Progenitor cell of endocrine pancreas (in vitro differentiated cells): ENCODE measurements at regions not wholly inside any gene's neighbourhood (a gene's known extent, or its start where the extent isn't known, plus 50 kb on each side); places are given as distances from the start of the nearest gene placed in this dataset.

Source experiments
- DNase-seq: peaks from one replicate; pipeline ENCODE4 v3.0.0; 2021; ENCODE audit warnings: low spot score; ENCODE audit not compliant: unreplicated experiment
- H3K27ac Mint-ChIP-seq: 2 replicates; pipeline ENCODE4 v1.8.0; 2021; ENCODE audit warnings: mild to moderate bottlenecking, moderate library complexity, mixed read lengths
- H3K27me3 Mint-ChIP-seq: 2 replicates; pipeline ENCODE4 v1.8.0; 2021; ENCODE audit warnings: mixed read lengths
- H3K36me3 Mint-ChIP-seq: 2 replicates; pipeline ENCODE4 v1.8.0; 2022; ENCODE audit warnings: mixed read lengths; ENCODE audit not compliant: insufficient read depth
- H3K4me1 Mint-ChIP-seq: 2 replicates; pipeline ENCODE4 v1.8.0; 2021; ENCODE audit warnings: low read depth, mixed read lengths
- H3K4me3 Mint-ChIP-seq: 2 replicates; pipeline ENCODE4 v1.8.0; 2021; ENCODE audit warnings: low read depth, mild to moderate bottlenecking, moderate library complexity, mixed read lengths
- H3K9me3 Mint-ChIP-seq: 2 replicates; pipeline ENCODE4 v1.8.0; 2021; ENCODE audit warnings: low read depth, mixed read lengths
- CTCF ChIP-seq: fragments of 200-600 bp; sonication (generic); IDR thresholded peaks from one replicate; pipeline ENCODE4 v1.5.0; 2021; ENCODE audit warnings: antibody characterized with exemption, mild to moderate bottlenecking; ENCODE audit not compliant: unreplicated experiment

- Mint-ChIP-seq H3K27ac (no peak overlapping the region), H3K4me3 (no peak overlapping the region), H3K36me3 (no peaks in the 10 kb centered on the region), H3K9me3 (no peaks in the 10 kb centered on the region), H3K27me3 (no peaks in the 10 kb centered on the region), H3K4me1 (no peaks in the 10 kb centered on the region)
- DNase-seq, result no peak
- no peak for TF ChIP-seq CTCF
Observed at GRCh38 chr2:7196883-7197282, 279.7 kb downstream of the RNF144A start.

GRCh38 chr2:7201851-7202250 is 284.6 kb downstream of the RNF144A start:
- Mint-ChIP-seq H3K36me3 (no peaks in the 10 kb centered on the region), H3K9me3 (no peaks in the 10 kb centered on the region), H3K27ac (no peak overlapping the region), H3K27me3 (no peaks in the 10 kb centered on the region), H3K4me1 (peaks cover 2% of the 10 kb centered on the region), H3K4me3 (no peak overlapping the region)
- TF ChIP-seq CTCF, result no peak
- DNase-seq, result no peak

GRCh38 chr2:7203056-7203467 is 285.9 kb downstream of the RNF144A start:
- Mint-ChIP-seq H3K9me3 (no peaks in the 10 kb centered on the region), H3K36me3 (no peaks in the 10 kb centered on the region), H3K4me1 (peaks cover 2% of the 10 kb centered on the region), H3K27ac (no peak overlapping the region), H3K27me3 (no peaks in the 10 kb centered on the region), H3K4me3 (no peak overlapping the region)
- peak; percentile 98 for TF ChIP-seq CTCF
- DNase-seq, result peak; percentile 50

GRCh38 chr2:7205151-7205830 is 288.1 kb downstream of the RNF144A start:
- TF ChIP-seq CTCF, result no peak
- no peak overlapping the region for H3K27ac Mint-ChIP-seq
- H3K36me3 Mint-ChIP-seq, result no peaks in the 10 kb centered on the region
- no peaks in the 10 kb centered on the region for H3K27me3 Mint-ChIP-seq
- no peak overlapping the region for H3K4me3 Mint-ChIP-seq
- peaks cover 2% of the 10 kb centered on the region for H3K4me1 Mint-ChIP-seq
- no peak for DNase-seq
- H3K9me3 Mint-ChIP-seq, result no peaks in the 10 kb centered on the region

DNA sequence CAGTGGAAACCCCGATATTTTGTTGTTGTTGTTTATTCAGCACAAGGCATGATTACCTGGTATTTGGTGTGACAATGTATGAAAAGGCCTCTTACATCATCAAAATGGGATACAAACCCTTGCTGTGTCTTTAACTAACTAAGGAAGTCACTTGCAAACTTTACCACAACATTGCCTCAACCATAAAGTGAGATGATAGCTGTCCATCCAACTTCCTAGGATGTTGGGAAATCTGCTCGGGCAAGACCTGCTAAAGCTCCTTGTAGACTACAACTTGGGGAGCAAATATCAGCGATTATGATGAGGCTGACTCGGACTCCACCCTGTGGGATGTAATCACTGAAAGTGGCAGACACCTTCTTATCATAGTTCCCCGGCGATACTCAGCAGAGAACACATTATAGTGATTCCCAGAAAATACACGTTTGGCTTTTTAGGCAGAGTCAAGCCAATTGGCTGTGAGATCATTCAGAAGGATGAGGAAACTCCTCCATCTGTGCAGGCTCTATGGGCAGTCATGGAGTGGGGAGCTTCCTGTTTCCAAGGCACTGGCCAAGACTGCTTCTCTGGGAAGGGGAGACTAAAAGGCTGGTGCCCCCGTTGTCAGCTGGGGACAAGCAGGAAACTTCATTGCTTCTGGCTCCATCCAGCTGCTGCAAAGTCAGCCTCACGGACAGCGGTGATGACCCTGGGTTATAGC is 289.0 kb downstream of the RNF144A start:
- Mint-ChIP-seq H3K4me1 (peaks cover 2% of the 10 kb centered on the region), H3K27ac (no peak overlapping the region), H3K4me3 (no peak overlapping the region), H3K27me3 (no peaks in the 10 kb centered on the region), H3K9me3 (no peaks in the 10 kb centered on the region), H3K36me3 (no peaks in the 10 kb centered on the region)
- no peak for DNase-seq
- no peak for TF ChIP-seq CTCF
